Fibroblast of lung (primary cell): ENCODE measurements at regions not wholly inside any gene's neighbourhood (a gene's known extent, or its start where the extent isn't known, plus 50 kb on each side); places are given as distances from the start of the nearest gene placed in this dataset.

Source experiments
- DNase-seq, 2 donors: peaks; one replicate each; pipeline versions ENCODE4 v3.0.0 to v3.0.0-alpha.2; 2010; ENCODE audit warnings: low read depth in 2 of 2
- H2AFZ ChIP-seq: 2 replicates; pipeline ENCODE4 v1.5.1; 2012; ENCODE audit warnings: low read length, control low read depth, inconsistent platforms
- H3K27ac ChIP-seq: 2 replicates; pipeline ENCODE4 v1.5.1; 2011; ENCODE audit warnings: low read length, control low read depth; ENCODE audit not compliant: insufficient read depth
- H3K27me3 ChIP-seq: 2 replicates; pipeline ENCODE4 v1.5.1; 2011; ENCODE audit warnings: mild to moderate bottlenecking, low read length; ENCODE audit not compliant: control insufficient read depth, insufficient read depth
- H3K36me3 ChIP-seq: 2 replicates; pipeline ENCODE4 v1.5.1; 2011; ENCODE audit warnings: low read length; ENCODE audit not compliant: control insufficient read depth, insufficient read depth
- H3K4me1 ChIP-seq: 2 replicates; pipeline ENCODE4 v1.5.1; 2011; ENCODE audit warnings: low read length; ENCODE audit not compliant: control insufficient read depth, insufficient read depth; ENCODE audit errors: extremely low read depth
- H3K4me2 ChIP-seq: 2 replicates; pipeline ENCODE4 v1.5.1; 2011; ENCODE audit warnings: low read length, control low read depth; ENCODE audit not compliant: insufficient read depth; ENCODE audit errors: extremely low read depth
- H3K4me3 ChIP-seq, 4 experiments: fragments of 200-600 bp in 1 of 4; sonication (generic) in 1 of 4; replicated peaks in 1 of 4; 2 replicates each; pipeline ENCODE4 v1.5.1; 2011 to 2016; ENCODE audit warnings: low read length in 4 of 4, low read depth in 3 of 4, mild to moderate bottlenecking in 3 of 4, control low read depth in 2 of 4, inconsistent platforms in 1 of 4, mixed read lengths in 1 of 4; ENCODE audit not compliant: insufficient read depth in 1 of 4; ENCODE audit errors: control extremely low read depth in 1 of 4
- H3K79me2 ChIP-seq: 2 replicates; pipeline ENCODE4 v1.5.1; 2012; ENCODE audit warnings: mild to moderate bottlenecking, low read length, inconsistent platforms; ENCODE audit not compliant: control insufficient read depth, insufficient read depth
- H3K9ac ChIP-seq: 2 replicates; pipeline ENCODE4 v1.5.1; 2011; ENCODE audit warnings: mild to moderate bottlenecking, low read length, control low read depth; ENCODE audit not compliant: insufficient read depth
- H3K9me3 ChIP-seq: 2 replicates; pipeline ENCODE4 v1.5.1; 2012; ENCODE audit warnings: low read depth, low read length; ENCODE audit not compliant: control insufficient read depth, insufficient read depth
- H4K20me1 ChIP-seq: 2 replicates; pipeline ENCODE4 v1.5.1; 2011; ENCODE audit warnings: low read length; ENCODE audit not compliant: control insufficient read depth, insufficient read depth; ENCODE audit errors: extremely low read depth
- EZH2 ChIP-seq: IDR thresholded peaks from 2 replicates; pipeline ENCODE4 v1.5.1; 2012; ENCODE audit warnings: low read length, control low read depth, mild to moderate bottlenecking; ENCODE audit errors: missing control alignments
- TF ChIP-seq, protein P1 (sequence below), 2 donors: IDR thresholded peaks in 1 of 2; conservative IDR thresholded peaks in 1 of 2; 1 replicate in 1 of 2; 2 replicates in 1 of 2; pipeline ENCODE4 v1.5.1; 2011 to 2012; ENCODE audit warnings: low read length in 2 of 2, control low read depth in 1 of 2, inconsistent platforms in 1 of 2, low read depth in 1 of 2, mild to moderate bottlenecking in 1 of 2

DNA sequence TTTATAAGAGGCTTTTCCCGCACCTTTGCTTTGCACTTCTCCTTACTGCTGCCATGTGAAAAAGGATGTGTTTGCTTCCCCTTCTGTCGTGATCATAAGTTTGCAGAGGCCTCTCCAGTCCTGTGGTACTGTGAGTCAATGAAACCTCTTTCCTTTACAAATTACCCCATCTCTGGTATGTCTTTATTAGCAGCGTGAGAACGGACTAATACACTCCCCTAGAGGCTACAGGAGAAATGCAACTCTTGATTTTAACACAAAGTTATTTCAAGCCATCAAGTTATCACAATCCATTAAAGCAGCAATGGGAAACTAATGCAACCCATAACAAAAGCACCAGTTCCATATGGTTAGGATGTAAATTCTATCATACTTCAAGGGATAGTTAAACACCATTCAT, 1378.8 kb upstream of the DDX18 start:
- no peak overlapping the region for H3K9ac ChIP-seq
- no peaks in the 10 kb centered on the region for H3K27me3 ChIP-seq
- H3K27ac ChIP-seq = no peak overlapping the region
- no peak overlapping the region for H3K4me2 ChIP-seq
- no peaks in the 10 kb centered on the region for H3K36me3 ChIP-seq
- TF ChIP-seq, protein P1, sequence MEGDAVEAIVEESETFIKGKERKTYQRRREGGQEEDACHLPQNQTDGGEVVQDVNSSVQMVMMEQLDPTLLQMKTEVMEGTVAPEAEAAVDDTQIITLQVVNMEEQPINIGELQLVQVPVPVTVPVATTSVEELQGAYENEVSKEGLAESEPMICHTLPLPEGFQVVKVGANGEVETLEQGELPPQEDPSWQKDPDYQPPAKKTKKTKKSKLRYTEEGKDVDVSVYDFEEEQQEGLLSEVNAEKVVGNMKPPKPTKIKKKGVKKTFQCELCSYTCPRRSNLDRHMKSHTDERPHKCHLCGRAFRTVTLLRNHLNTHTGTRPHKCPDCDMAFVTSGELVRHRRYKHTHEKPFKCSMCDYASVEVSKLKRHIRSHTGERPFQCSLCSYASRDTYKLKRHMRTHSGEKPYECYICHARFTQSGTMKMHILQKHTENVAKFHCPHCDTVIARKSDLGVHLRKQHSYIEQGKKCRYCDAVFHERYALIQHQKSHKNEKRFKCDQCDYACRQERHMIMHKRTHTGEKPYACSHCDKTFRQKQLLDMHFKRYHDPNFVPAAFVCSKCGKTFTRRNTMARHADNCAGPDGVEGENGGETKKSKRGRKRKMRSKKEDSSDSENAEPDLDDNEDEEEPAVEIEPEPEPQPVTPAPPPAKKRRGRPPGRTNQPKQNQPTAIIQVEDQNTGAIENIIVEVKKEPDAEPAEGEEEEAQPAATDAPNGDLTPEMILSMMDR (conservative IDR thresholded peaks at IDR 0.05 in 1 of 2, IDR thresholded peaks at IDR 0.05 in 1 of 2; ENCODE audit: low read depth in 1 of 2, low read length in 2 of 2) = no peak
- no peaks in the 10 kb centered on the region for H3K9me3 ChIP-seq
- no peaks in the 10 kb centered on the region for H3K4me1 ChIP-seq
- H3K4me3 ChIP-seq = no peak overlapping the region
- no peak for DNase-seq
- H2AFZ ChIP-seq = no peak overlapping the region
- H4K20me1 ChIP-seq = no peaks in the 10 kb centered on the region
- no peaks in the 10 kb centered on the region for H3K79me2 ChIP-seq

DNA sequence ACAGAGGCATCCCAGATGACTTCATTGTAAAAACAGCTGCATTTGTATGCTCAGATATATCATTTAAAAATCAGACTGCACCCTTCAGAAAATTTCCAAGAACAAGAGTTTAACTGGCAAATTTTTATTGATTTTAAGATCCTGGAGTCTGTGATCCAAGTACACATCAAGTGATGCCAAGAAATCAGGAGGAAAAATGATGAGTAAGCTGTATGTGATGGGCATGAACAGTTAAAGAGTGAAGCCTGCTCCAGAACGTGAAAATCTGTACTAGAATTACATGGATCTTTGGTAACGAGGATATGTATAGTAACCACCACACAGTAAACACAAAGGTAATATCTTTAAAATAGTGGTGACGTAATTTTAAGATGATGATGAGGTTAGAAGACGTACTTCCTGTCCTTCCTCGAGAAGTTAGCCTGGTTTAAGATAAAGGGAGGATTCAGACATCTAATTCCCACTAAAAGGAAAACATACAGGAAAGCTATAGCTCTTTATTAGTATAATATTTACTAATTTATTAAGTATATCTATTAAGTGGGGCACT, 1374.3 kb upstream of the DDX18 start:
- no peaks in the 10 kb centered on the region for H4K20me1 ChIP-seq
- no peak overlapping the region for H3K4me3 ChIP-seq
- TF ChIP-seq, protein P1 (conservative IDR thresholded peaks at IDR 0.05 in 1 of 2, IDR thresholded peaks at IDR 0.05 in 1 of 2; ENCODE audit: low read depth in 1 of 2, low read length in 2 of 2) = no peak
- TF ChIP-seq EZH2 = no peak
- no peak overlapping the region for H2AFZ ChIP-seq
- H3K9ac ChIP-seq = no peak overlapping the region
- H3K27ac ChIP-seq = no peak overlapping the region
- H3K79me2 ChIP-seq = no peaks in the 10 kb centered on the region
- no peaks in the 10 kb centered on the region for H3K36me3 ChIP-seq
- H3K4me2 ChIP-seq = no peak overlapping the region
- no peaks in the 10 kb centered on the region for H3K27me3 ChIP-seq
- no peak for DNase-seq
- H3K4me1 ChIP-seq = no peaks in the 10 kb centered on the region
- no peaks in the 10 kb centered on the region for H3K9me3 ChIP-seq

DNA sequence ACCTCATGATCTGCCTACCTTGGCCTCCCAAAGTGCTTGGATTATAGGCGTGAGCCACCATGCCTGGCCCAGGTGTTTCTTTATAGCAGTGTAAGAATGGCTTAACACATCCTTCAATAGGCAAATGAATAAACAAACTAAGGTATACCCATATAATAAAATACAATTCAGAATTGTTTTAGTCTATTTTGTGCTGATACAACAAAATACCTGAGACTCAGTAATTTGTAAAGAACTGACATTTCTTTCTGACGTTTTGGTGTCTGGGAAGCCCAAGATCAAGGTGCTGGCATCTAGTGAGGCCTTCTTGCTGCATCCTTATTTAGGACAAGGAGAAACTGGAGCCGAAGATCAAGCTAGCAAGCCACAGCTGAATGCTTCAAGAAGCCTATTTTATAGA, 1372.1 kb upstream of the DDX18 start:
- H4K20me1 ChIP-seq = no peaks in the 10 kb centered on the region
- H3K4me3 ChIP-seq = no peak overlapping the region
- no peaks in the 10 kb centered on the region for H3K27me3 ChIP-seq
- H3K4me2 ChIP-seq = no peak overlapping the region
- no peaks in the 10 kb centered on the region for H3K9me3 ChIP-seq
- no peak overlapping the region for H3K27ac ChIP-seq
- no peaks in the 10 kb centered on the region for H3K79me2 ChIP-seq
- TF ChIP-seq, protein P1 (conservative IDR thresholded peaks at IDR 0.05 in 1 of 2, IDR thresholded peaks at IDR 0.05 in 1 of 2; ENCODE audit: low read depth in 1 of 2, low read length in 2 of 2) = no peak
- no peak for TF ChIP-seq EZH2
- no peaks in the 10 kb centered on the region for H3K4me1 ChIP-seq
- no peak overlapping the region for H2AFZ ChIP-seq
- H3K36me3 ChIP-seq = no peaks in the 10 kb centered on the region
- H3K9ac ChIP-seq = no peak overlapping the region
- DNase-seq = no peak
